Gastroesophageal sphincter (tissue), 4 donors: ENCODE measurements at regions not wholly inside any gene's neighbourhood (a gene's known extent, or its start where the extent isn't known, plus 50 kb on each side); places are given as distances from the start of the nearest gene placed in this dataset.

Experiments
- ATAC-seq: fragments of 150-250 bp; one replicate; pipeline ENCODE4 v1.9.1; 2016; ENCODE audit warnings: mild to moderate bottlenecking, moderate library complexity
- H3K27ac ChIP-seq, 4 donors: fragments of 200-600 bp; sonication (generic) in 3 of 4; 1 replicate in 3 of 4; 2 replicates in 1 of 4; pipeline ENCODE4 v1.5.1; 2016 to 2019
- H3K27me3 ChIP-seq: fragments of 200-600 bp; sonication (generic); one replicate; pipeline ENCODE4 v1.5.1; 2019
- H3K36me3 ChIP-seq, 2 donors: fragments of 200-600 bp; sonication (generic); one replicate each; pipeline ENCODE4 v1.5.1; 2019; ENCODE audit warnings: control low read depth in 1 of 2
- H3K4me1 ChIP-seq, 3 donors: fragments of 200-600 bp; sonication (generic); 1 replicate in 2 of 3; 2 replicates in 1 of 3; pipeline ENCODE4 v1.5.1; 2016 to 2019; ENCODE audit warnings: control low read depth in 2 of 3
- H3K4me3 ChIP-seq, 2 donors: fragments of 200-600 bp; sonication (generic); one replicate each; pipeline ENCODE4 v1.5.1; 2019; ENCODE audit warnings: mild to moderate bottlenecking in 1 of 2, moderate library complexity in 1 of 2
- H3K9me3 ChIP-seq, 3 donors: fragments of 200-600 bp; sonication (generic); one replicate each; pipeline ENCODE4 v1.5.1; 2017 to 2019; ENCODE audit warnings: control low read depth in 2 of 3
- CTCF ChIP-seq, 4 experiments: fragments of 200-600 bp in 2 of 4; fragments of 450-650 bp in 2 of 4; sonication (generic) in 1 of 4; IDR thresholded peaks; one replicate each; pipeline ENCODE4 v1.5.1; 2017 to 2019; ENCODE audit warnings: antibody characterized with exemption in 4 of 4, mild to moderate bottlenecking in 2 of 4, moderate library complexity in 2 of 4
- EP300 ChIP-seq: sonication (generic); formaldehyde crosslinking; IDR thresholded peaks from one replicate; pipeline ENCODE4 v1.6.1; 2017; ENCODE audit warnings: antibody characterized with exemption, mild to moderate bottlenecking
- POLR2A ChIP-seq, 2 donors: fragments of 450-650 bp; IDR thresholded peaks; one replicate each; pipeline ENCODE4 v1.6.1; 2017; ENCODE audit warnings: antibody characterized with exemption in 2 of 2, mild to moderate bottlenecking in 2 of 2, moderate library complexity in 1 of 2
- POLR2AphosphoS5 ChIP-seq: sonication (generic); formaldehyde crosslinking; IDR thresholded peaks from one replicate; pipeline ENCODE4 v1.6.1; 2017; ENCODE audit warnings: antibody characterized with exemption
- WGBS, 2 donors: methylation state at CpG; one replicate each; pipeline ENCODE4 v1.1.5; 2018; ENCODE audit warnings: low coverage in 1 of 2; 5-methylcytosine and 5-hydroxymethylcytosine counted together

GRCh38 chr15:95726891-95727290, 603.6 kb upstream of the NR2F2 start:
- ATAC-seq, result no peak
- no peak overlapping the region for H3K27ac ChIP-seq
- H3K4me1 ChIP-seq, result no peaks in the 10 kb centered on the region
- TF ChIP-seq CTCF (IDR thresholded peaks at IDR 0.05) (no peak), POLR2AphosphoS5 (no peak), EP300 (no peak), POLR2A (IDR thresholded peaks at IDR 0.05) (no peak)
- WGBS, 2 donors, result 97 to 100% methylated on average over 4 of the region's 4 CpGs
- no peaks in the 10 kb centered on the region for H3K27me3 ChIP-seq
- H3K36me3 ChIP-seq, result no peaks in the 10 kb centered on the region
- H3K4me3 ChIP-seq, result no peak overlapping the region
- no peaks in the 10 kb centered on the region for H3K9me3 ChIP-seq

DNA sequence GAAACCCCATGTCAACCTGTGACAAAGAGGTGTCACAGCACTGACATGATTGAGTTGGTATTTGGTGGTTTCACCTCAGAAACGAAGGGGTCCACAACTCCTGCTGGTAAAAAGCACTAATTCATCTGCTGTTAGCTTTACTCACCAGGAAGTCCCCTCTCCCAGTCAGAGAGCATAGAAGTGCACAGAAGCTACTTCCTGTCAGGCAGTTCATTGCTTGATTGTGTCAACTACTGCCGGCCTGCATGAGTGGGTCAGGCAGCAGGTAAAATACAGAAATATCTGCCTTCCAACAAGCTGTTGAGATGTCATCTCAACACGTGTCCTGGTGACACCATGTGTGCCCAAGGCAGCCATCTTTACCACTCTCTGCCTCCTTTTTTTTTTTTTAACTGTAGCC, 596.6 kb upstream of the NR2F2 start:
- H3K4me3 ChIP-seq, result no peak overlapping the region
- no peak for ATAC-seq
- 75 to 86% methylated on average over 2 of the region's 3 CpGs for WGBS, 2 donors

DNA sequence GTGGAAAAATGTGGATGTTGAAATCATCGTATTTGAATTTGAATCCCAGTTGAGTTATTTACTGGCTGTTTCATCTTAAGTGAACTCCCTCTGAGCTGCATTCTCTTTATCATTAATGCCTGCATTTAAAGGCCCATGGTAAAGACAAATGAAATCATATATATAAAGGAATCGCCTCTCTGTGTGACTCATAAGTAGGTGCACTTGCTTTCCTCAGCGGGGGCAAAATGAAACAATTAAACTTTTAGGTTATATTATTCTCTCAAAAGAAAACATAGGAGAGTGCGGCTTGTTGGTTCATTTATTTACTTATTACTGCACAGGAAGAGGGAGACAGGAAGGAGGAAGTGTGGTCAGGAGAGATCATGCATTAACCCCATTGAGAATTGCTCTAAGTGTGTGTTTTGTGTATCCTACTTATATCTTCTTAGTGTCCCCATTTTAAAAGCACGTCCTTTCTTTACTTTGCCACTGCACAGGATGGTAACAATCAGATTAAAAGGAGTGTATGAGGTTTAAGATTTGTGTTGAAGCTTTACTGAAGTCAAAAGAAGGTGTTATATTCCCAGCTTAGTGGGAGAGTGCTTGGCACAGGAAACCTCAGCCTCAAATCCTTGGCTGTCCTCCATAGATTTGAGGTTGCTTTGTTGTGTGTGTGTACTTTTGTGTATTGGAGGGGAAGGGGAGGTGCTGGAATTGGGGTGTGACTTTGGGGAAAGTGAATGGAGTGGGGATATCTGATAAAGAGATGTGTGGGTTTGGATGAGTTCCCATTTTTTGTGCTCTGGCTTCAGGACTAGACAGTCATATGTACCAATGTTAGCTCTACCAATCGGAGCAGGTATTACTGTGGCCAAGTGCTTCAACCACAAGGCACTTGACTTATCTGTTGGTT, 595.8 kb upstream of the NR2F2 start:
- TF ChIP-seq EP300, result no peak
- no peak for TF ChIP-seq POLR2A (IDR thresholded peaks at IDR 0.05)
- TF ChIP-seq CTCF (IDR thresholded peaks at IDR 0.05), result no peak
- no peak for TF ChIP-seq POLR2AphosphoS5
- 66 to 76% methylated on average over 5 to 6 of the region's 6 CpGs for WGBS, 2 donors
- no peak for ATAC-seq

More for the DNA sequence above, 596.6 kb upstream of the NR2F2 start:
- H3K27ac ChIP-seq, result no peak overlapping the region
- H3K9me3 ChIP-seq, result no peaks in the 10 kb centered on the region
- no peaks in the 10 kb centered on the region for H3K36me3 ChIP-seq
- no peak for TF ChIP-seq POLR2A (IDR thresholded peaks at IDR 0.05)
- TF ChIP-seq CTCF (IDR thresholded peaks at IDR 0.05), result no peak
- no peak for TF ChIP-seq EP300
- H3K4me1 ChIP-seq, result no peaks in the 10 kb centered on the region
- H3K27me3 ChIP-seq, result peaks cover 4% of the 10 kb centered on the region

GRCh38 chr15:95737060-95737459, 593.4 kb upstream of the NR2F2 start:
- H3K4me1 ChIP-seq, result peaks cover 0 to 6% (median 0%) of the 10 kb centered on the region in 3 donors
- peaks cover 4% of the 10 kb centered on the region for H3K27me3 ChIP-seq
- H3K27ac ChIP-seq, result no peak overlapping the region
- H3K9me3 ChIP-seq, result no peaks in the 10 kb centered on the region
- 92 to 93% methylated on average over 3 of the region's 3 CpGs for WGBS, 2 donors
- H3K4me3 ChIP-seq, result no peak overlapping the region
- no peak for TF ChIP-seq EP300
- TF ChIP-seq CTCF (IDR thresholded peaks at IDR 0.05), result no peak
- TF ChIP-seq POLR2AphosphoS5, result no peak
- no peak for TF ChIP-seq POLR2A (IDR thresholded peaks at IDR 0.05)
- no peak for ATAC-seq
- H3K36me3 ChIP-seq, result no peaks in the 10 kb centered on the region

More for the DNA sequence above, 595.8 kb upstream of the NR2F2 start:
- Histone ChIP-seq H3K9me3 (no peaks in the 10 kb centered on the region), H3K27me3 (peaks cover 4% of the 10 kb centered on the region), H3K36me3 (no peaks in the 10 kb centered on the region), H3K27ac (no peak overlapping the region), H3K4me1 (peaks cover 0 to 3% (median 0%) of the 10 kb centered on the region in 3 donors), H3K4me3 (no peak overlapping the region)

DNA sequence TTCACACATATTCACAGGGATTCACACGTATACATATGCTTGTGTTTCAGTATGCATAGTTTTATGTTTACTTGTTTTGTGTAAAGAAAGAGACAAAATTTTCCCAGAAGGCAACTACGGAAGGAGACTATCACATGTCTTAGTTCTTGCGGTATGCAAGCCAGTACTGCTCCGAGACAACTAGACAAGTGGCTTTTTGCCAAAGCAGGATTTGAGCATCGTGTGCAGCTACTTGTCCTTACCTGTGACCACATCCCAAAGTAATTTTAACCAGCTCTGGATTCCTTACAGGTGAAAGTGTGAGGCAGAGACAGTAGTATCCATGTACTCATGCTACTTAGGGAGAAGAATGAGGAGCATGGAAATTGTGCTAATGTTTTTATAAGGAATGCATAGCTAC, 591.4 kb upstream of the NR2F2 start:
- Histone ChIP-seq H3K27ac (no peak overlapping the region), H3K36me3 (no peaks in the 10 kb centered on the region)
- WGBS, 2 donors, result 62 to 75% methylated on average over 5 of the region's 5 CpGs

More for the DNA sequence above, 591.4 kb upstream of the NR2F2 start:
- ATAC-seq, result no peak
- no peak overlapping the region for H3K4me3 ChIP-seq
- H3K27me3 ChIP-seq, result peaks cover 4% of the 10 kb centered on the region
- peaks cover 0 to 6% (median 0%) of the 10 kb centered on the region in 3 donors for H3K4me1 ChIP-seq
- H3K9me3 ChIP-seq, result no peaks in the 10 kb centered on the region
- TF ChIP-seq POLR2AphosphoS5, result no peak
- TF ChIP-seq CTCF (IDR thresholded peaks at IDR 0.05), result no peak
- TF ChIP-seq POLR2A (IDR thresholded peaks at IDR 0.05), result no peak
- TF ChIP-seq EP300, result no peak
